CD4-positive, alpha-beta T cell treated with Interleukin-12 subunit alpha and Interleukin-12 subunit beta, for 1 hour (primary cell): ENCODE measurements at regions not wholly inside any gene's neighbourhood (a gene's known extent, or its start where the extent isn't known, plus 50 kb on each side); places are given as distances from the start of the nearest gene placed in this dataset.

Source experiments
- DNase-seq: peaks from one replicate; pipeline ENCODE4 v3.0.0-alpha.2; 2020

GRCh38 chr1:38123356-38124135 lies 77.0 kb upstream of the POU3F1 start:
- DNase-seq: no peak

GRCh38 chr1:38121231-38121680 lies 74.7 kb upstream of the POU3F1 start:
- no peak for DNase-seq

GRCh38 chr1:38120552-38121230 lies 74.1 kb upstream of the POU3F1 start:
- no peak for DNase-seq

- no peak for DNase-seq
Measured at GRCh38 chr1:38118976-38119375, 72.4 kb upstream of the POU3F1 start.

GRCh38 chr1:38117444-38117887 lies 70.9 kb upstream of the POU3F1 start:
- DNase-seq: no peak

- DNase-seq: no peak
Measured at GRCh38 chr1:38115682-38116202, 69.1 kb upstream of the POU3F1 start.

GRCh38 chr1:38115226-38115625 lies 68.6 kb upstream of the POU3F1 start:
- no peak for DNase-seq

GRCh38 chr1:38114241-38115026 lies 67.8 kb upstream of the POU3F1 start:
- no peak for DNase-seq

GRCh38 chr1:38113159-38113666 lies 66.6 kb upstream of the POU3F1 start:
- DNase-seq: no peak

- DNase-seq: no peak
Measured at GRCh38 chr1:38111589-38111988, 65.0 kb upstream of the POU3F1 start.

- no peak for DNase-seq
Measured at GRCh38 chr1:38105267-38105666, 58.7 kb upstream of the POU3F1 start.

GRCh38 chr1:38102636-38103035 lies 56.0 kb upstream of the POU3F1 start:
- no peak for DNase-seq

GRCh38 chr1:38101037-38101785 lies 54.6 kb upstream of the POU3F1 start:
- no peak for DNase-seq

GRCh38 chr1:38098101-38098847 lies 51.7 kb upstream of the POU3F1 start:
- DNase-seq: no peak

- DNase-seq: no peak
Measured at GRCh38 chr1:38097284-38097898, 50.8 kb upstream of the POU3F1 start.
